GM12864 (cell line): ENCODE measurements at regions not wholly inside any gene's neighbourhood (a gene's known extent, or its start where the extent isn't known, plus 50 kb on each side); places are given as distances from the start of the nearest gene placed in this dataset.

Experiments used
- DNase-seq: peaks from one replicate; pipeline ENCODE4 v3.0.0-alpha.2; 2011; ENCODE audit warnings: low read depth
- H3K4me3 ChIP-seq: 2 replicates; pipeline ENCODE4 v1.5.1; 2011; ENCODE audit warnings: mild to moderate bottlenecking, low read depth, low read length, control low read depth
- TF ChIP-seq, protein P1 (sequence below): IDR thresholded peaks from 2 replicates; pipeline ENCODE4 v1.5.1; 2011; ENCODE audit warnings: low read depth, mild to moderate bottlenecking, moderate library complexity, low read length, control low read depth, inconsistent platforms; ENCODE audit errors: missing control alignments

DNA sequence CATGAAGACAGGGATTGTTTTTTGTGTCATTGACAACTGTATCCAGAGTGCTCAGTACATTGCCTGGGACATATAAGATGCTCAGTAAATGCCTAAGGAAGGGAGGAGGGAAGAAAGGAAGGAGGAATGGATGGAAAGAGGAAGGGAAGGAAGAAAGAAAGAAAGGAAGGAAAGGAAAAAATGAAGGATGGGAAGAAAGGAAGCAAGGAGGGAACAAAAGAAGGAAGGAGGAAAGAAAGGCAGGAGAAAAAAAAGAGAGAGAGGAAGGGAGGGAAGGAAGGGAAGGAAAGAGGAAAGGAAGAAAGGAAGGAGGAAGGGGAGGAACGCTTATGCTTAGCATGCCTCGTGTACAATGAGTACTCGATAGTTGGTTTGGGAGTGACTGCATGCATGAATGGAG is 514.7 kb downstream of the RPS24 start:
- H3K4me3 ChIP-seq: no peak overlapping the region
- no peak for DNase-seq
- TF ChIP-seq, protein P1, sequence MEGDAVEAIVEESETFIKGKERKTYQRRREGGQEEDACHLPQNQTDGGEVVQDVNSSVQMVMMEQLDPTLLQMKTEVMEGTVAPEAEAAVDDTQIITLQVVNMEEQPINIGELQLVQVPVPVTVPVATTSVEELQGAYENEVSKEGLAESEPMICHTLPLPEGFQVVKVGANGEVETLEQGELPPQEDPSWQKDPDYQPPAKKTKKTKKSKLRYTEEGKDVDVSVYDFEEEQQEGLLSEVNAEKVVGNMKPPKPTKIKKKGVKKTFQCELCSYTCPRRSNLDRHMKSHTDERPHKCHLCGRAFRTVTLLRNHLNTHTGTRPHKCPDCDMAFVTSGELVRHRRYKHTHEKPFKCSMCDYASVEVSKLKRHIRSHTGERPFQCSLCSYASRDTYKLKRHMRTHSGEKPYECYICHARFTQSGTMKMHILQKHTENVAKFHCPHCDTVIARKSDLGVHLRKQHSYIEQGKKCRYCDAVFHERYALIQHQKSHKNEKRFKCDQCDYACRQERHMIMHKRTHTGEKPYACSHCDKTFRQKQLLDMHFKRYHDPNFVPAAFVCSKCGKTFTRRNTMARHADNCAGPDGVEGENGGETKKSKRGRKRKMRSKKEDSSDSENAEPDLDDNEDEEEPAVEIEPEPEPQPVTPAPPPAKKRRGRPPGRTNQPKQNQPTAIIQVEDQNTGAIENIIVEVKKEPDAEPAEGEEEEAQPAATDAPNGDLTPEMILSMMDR: no peak

DNA sequence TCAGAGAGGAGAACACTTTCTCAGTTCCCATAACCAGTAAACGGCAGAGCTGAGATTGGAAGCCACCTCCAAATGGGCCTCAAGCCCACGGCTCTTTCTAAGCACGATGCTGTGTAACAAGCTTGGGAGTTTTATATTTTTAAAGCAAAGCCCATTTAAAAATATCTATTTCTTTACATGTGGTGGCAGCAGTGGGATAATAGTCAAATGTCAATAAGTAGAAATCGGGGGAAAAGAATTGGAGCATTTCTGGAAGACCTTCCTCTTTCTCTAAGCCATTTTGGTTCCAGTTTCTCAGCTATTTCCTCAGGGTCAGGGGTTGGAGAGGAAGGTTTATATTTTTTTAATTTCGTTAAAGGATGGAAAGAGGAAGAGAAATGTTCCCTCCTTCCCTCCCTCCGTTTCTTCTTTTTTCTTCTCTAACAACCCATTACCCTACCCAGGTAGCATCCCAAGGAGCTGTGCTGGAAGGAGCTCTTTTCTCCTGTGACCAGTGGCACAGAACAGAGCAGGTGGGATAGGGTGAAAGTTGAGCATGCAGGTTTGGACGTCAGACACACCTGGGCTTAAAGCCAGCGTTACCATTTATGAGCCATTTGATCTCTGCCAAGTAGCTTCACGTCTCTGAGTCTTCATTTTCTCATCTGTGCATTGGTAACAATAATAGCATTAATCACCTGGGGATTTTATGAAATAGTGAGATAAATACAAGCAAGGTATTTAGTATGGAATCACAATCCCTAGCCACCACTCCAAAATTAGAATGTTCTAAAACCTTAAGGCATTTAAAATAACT is 515.7 kb downstream of the RPS24 start:
- H3K4me3 ChIP-seq: no peak overlapping the region
- TF ChIP-seq, protein P1: no peak
- no peak for DNase-seq

DNA sequence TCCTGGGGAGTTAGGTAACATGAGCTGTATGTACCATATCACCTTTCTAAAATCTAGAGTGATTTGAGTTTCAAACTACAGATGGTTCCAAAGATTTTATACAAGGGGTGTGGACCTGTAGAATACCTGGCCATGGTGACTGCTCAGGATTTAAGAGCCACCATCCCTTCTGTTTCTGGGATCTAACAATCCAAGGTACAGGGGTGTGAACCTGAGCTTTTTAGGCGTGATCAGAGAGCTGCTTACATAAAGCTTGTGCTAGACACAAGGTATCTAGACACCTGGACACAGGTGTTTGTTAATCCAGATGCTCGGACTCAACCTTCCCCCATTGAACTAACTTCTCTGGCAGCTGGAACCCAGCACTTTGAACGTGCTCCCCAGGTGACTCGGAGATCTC is 516.4 kb downstream of the RPS24 start:
- DNase-seq: no peak
- TF ChIP-seq, protein P1: no peak
- no peak overlapping the region for H3K4me3 ChIP-seq

DNA sequence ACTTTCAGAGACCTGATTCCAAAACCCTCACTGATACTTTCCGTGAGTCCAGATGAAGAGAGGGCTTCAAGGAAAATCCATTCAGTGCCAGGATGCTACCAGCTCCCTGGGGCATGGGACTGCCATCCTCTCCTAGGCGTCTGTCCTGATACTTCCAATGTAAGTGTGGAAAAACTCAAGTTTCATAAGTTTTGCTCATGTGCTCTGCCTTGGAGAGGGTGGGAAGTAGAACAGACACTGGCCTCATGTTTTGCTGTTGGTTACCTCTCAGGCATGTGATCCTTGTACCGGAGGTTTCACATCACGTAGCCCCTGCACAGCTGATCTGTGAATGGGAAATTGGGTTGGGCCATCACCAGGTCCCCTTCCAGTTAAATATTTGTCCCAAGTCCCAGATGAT is 517.1 kb downstream of the RPS24 start:
- TF ChIP-seq, protein P1: no peak
- H3K4me3 ChIP-seq: no peak overlapping the region
- DNase-seq: no peak

DNA sequence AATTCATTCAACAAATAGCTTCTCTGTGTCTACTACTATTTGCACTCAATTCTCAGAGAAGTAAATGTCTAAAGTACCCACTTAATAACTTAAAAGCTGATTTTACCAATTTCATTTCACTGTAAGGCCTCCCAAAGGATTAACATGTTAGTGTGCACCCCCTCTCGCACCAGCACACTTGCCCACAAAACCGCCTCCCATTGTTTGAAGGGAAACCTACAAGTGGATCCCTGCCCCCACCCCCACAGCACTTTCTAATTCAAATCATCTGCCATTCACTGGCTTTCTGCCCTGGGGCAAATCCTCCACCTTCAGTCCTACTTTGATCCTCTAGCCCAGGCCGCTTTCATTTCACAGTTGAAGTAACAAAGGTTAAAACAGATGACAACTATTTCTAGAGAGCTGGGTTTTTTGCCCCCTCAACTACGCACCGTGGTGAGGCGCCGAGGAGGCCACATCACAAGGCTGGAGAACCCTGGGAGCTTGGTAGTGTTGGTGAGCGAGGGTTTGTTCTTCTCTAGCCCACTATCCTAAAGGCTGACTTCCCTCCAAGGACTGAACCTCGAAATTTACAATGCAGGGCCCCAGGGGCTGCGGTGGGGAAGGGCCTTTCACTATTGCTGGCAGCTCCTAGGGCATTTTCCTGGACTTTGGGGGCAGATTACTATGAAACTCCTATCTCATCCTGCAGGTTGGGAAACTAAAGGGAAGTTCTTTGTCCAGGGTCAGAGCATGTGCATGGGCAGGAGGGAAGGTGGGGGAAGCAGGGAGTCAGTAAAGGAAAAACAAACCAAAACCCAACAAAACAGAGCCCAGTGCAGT is 517.4 kb upstream of the ZMIZ1 start:
- H3K4me3 ChIP-seq: no peak overlapping the region
- TF ChIP-seq, protein P1: no peak
- no peak for DNase-seq

DNA sequence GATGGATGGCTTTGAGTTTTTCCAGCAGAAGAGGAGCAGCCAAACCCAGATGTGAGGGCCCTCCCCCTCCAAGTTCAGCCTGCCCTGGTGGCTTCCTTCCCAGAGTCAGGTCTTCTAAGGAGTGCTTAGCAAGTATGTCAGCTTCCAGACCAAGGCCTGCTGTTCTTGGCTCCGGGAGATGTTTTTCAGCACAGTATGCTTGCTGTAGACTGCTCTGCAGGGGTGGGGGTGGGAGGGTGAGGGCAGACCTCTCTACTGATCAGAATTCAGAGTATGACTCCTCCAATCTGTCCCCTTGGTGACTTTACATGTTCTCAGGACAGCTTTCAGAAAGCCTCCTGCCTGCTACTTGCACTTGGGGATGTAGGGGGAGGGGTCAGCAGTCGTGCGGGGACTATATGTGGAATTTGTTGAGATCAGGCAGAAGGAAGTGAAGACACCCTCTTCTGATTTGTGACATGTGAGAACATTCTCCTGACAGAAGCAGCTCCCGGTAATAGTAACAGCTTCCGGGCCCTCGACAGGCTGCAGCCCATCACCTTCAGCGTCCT is 516.4 kb upstream of the ZMIZ1 start:
- H3K4me3 ChIP-seq: no peak overlapping the region
- no peak for DNase-seq
- TF ChIP-seq, protein P1: no peak
